Common myeloid progenitor, CD34-positive (primary cell): ENCODE measurements at regions not wholly inside any gene's neighbourhood (a gene's known extent, or its start where the extent isn't known, plus 50 kb on each side); places are given as distances from the start of the nearest gene placed in this dataset.

Experiments used
- CTCF ChIA-PET: fragments of 350-600 bp; sonication (Branson Sonifier 250); formaldehyde crosslinking; loops from one replicate; lab custom pipeline; 2021; ENCODE audit warnings: antibody characterized with exemption; lab: Charles Lee
- POLR2A ChIA-PET: fragments of 350-600 bp; sonication (Branson Sonifier 250); formaldehyde crosslinking; loops from one replicate; lab custom pipeline; 2021; ENCODE audit warnings: antibody characterized with exemption; lab: Charles Lee
- DNase-seq, 3 donors: peaks; one replicate each; pipeline versions ENCODE4 v3.0.0 to v3.0.0-alpha.2; 2013
- H3K27ac ChIP-seq, 2 experiments: 1 replicate in 1 of 2; 2 replicates in 1 of 2; pipeline ENCODE4 v1.7.0; 2013; ENCODE audit warnings: inconsistent platforms in 2 of 2, low read length in 2 of 2, mild to moderate bottlenecking in 2 of 2, low read depth in 1 of 2, moderate library complexity in 1 of 2; ENCODE audit not compliant: severe bottlenecking in 2 of 2, insufficient read depth in 1 of 2, poor library complexity in 1 of 2
- H3K27me3 ChIP-seq, 5 experiments: replicated peaks in 2 of 5; 1 replicate in 3 of 5; 2 replicates in 2 of 5; pipeline versions ENCODE4 v1.6.1 to v1.7.0; 2013; ENCODE audit warnings: low read length in 4 of 5, mild to moderate bottlenecking in 2 of 5, moderate library complexity in 2 of 5, inconsistent platforms in 1 of 5; ENCODE audit not compliant: insufficient read depth in 5 of 5, control insufficient read depth in 4 of 5
- H3K36me3 ChIP-seq, 4 experiments: 1 replicate in 2 of 4; 2 replicates in 2 of 4; pipeline versions ENCODE4 v1.6.1 to v1.7.0; 2013; ENCODE audit warnings: low read length in 3 of 4, control low read depth in 1 of 4, mild to moderate bottlenecking in 1 of 4; ENCODE audit not compliant: control insufficient read depth in 4 of 4, insufficient read depth in 4 of 4
- H3K4me1 ChIP-seq, 4 experiments: 1 replicate in 3 of 4; 2 replicates in 1 of 4; pipeline versions ENCODE4 v1.6.1 to v1.7.1; 2013; ENCODE audit warnings: low read length in 3 of 4, mild to moderate bottlenecking in 3 of 4, control low read depth in 1 of 4, inconsistent platforms in 1 of 4, moderate library complexity in 1 of 4; ENCODE audit not compliant: control insufficient read depth in 4 of 4, insufficient read depth in 4 of 4; ENCODE audit errors: control extremely low read depth in 1 of 4
- H3K4me3 ChIP-seq, 7 experiments: 1 replicate in 4 of 7; 2 replicates in 3 of 7; pipeline versions ENCODE4 v1.5.1 to v1.7.0; 2013; ENCODE audit warnings: mild to moderate bottlenecking in 7 of 7, low read length in 6 of 7, moderate library complexity in 6 of 7, inconsistent platforms in 2 of 7, low read depth in 2 of 7, control low read depth in 1 of 7; ENCODE audit not compliant: insufficient read depth in 4 of 7, control insufficient read depth in 1 of 7; ENCODE audit errors: extremely low read depth in 1 of 7
- H3K9me3 ChIP-seq, 5 experiments: 1 replicate in 4 of 5; 2 replicates in 1 of 5; pipeline versions ENCODE4 v1.6.1 to v1.7.1; 2013; ENCODE audit warnings: low read length in 4 of 5, mild to moderate bottlenecking in 2 of 5, inconsistent platforms in 1 of 5, low read depth in 1 of 5, moderate library complexity in 1 of 5; ENCODE audit not compliant: control insufficient read depth in 4 of 5, insufficient read depth in 2 of 5; ENCODE audit errors: control extremely low read depth in 1 of 5
- WGBS: methylation state at CpG from one replicate; pipeline ENCODE4 v1.1.5; 2013; ENCODE audit not compliant: insufficient coverage; 5-methylcytosine and 5-hydroxymethylcytosine counted together

DNA sequence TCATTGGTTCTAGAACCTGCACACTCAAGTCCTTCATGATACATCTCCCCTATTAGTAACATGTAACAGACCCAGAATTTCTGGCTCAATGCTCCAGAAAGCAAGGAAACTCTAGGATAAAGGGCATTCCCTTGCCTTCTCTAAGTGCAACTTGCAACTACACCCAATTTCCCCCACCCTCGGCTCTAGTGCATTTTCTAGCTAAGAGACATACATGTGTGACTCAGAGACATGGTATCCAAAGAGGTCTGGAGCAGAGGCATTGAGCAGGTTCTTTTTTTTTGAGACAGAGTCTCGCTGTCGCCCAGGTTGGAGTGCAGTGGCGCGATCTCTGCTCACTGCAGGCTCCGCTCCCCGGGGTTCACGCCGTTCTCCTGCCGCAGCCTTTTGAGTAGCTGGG is 132.9 kb downstream of the ZC3H11B start:
- no peak for DNase-seq
- Histone ChIP-seq H3K27ac (no peak overlapping the region), H3K36me3 (no peaks in the 10 kb centered on the region), H3K27me3 (no peaks in the 10 kb centered on the region), H3K4me1 (no peaks in the 10 kb centered on the region), H3K9me3 (no peaks in the 10 kb centered on the region), H3K4me3 (no peak overlapping the region)
- CTCF ChIA-PET, result no interaction called here
- WGBS, result no CpG with 5 or more reads among the region's 10 CpGs
- POLR2A ChIA-PET, result no interaction called here

DNA sequence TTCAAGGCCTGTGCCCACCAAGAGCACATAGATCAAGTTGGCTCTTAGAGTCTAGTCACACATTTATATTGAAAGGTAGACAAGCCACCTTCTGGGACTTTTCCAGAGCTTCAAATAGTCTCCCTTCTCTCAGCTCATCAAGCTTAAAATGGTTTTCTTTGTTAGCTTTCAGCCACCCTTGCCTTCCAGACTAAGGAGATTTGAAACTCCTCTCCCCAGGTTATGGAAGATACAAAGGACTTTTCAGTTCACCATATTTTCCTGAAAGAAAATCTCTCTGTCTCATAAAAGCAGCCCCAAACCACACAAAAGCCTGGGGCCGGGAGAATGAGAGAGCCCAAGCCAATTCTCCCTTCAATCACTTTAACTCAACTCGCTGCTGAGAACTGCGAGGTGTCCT is 134.1 kb downstream of the ZC3H11B start:
- Histone ChIP-seq H3K36me3 (no peaks in the 10 kb centered on the region), H3K4me1 (no peaks in the 10 kb centered on the region), H3K27ac (no peak overlapping the region), H3K4me3 (no peak overlapping the region), H3K27me3 (no peaks in the 10 kb centered on the region), H3K9me3 (no peaks in the 10 kb centered on the region)
- no CpG with 5 or more reads among the region's 3 CpGs for WGBS
- ChIA-PET CTCF (no interaction called here), POLR2A (no interaction called here)
- DNase-seq, result no peak

DNA sequence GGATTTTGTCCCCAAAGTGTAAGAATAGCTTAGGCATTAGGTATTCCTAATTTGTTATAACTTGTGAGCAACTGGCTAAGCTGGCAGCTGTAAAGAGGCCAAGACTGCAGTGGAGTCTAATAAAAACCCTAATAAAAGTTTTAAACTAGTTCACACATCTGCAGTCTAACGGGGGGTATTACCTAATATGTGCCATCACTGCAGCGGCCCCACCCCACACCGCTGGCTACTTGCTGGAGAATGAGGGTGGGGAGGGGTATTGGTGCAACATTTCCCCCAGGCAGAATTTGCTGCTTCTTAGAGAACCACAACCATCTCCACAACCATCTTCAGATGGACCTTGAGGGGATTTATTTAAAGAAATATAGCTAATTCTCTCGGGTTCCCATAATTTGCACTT is 135.0 kb downstream of the ZC3H11B start:
- H3K27me3 ChIP-seq, result no peaks in the 10 kb centered on the region
- DNase-seq, result no peak
- CTCF ChIA-PET, result no interaction called here
- no peaks in the 10 kb centered on the region for H3K9me3 ChIP-seq
- no CpG with 5 or more reads among the region's 4 CpGs for WGBS
- no peaks in the 10 kb centered on the region for H3K4me1 ChIP-seq
- no peak overlapping the region for H3K4me3 ChIP-seq
- H3K27ac ChIP-seq, result no peak overlapping the region
- POLR2A ChIA-PET, result no interaction called here
- no peaks in the 10 kb centered on the region for H3K36me3 ChIP-seq

DNA sequence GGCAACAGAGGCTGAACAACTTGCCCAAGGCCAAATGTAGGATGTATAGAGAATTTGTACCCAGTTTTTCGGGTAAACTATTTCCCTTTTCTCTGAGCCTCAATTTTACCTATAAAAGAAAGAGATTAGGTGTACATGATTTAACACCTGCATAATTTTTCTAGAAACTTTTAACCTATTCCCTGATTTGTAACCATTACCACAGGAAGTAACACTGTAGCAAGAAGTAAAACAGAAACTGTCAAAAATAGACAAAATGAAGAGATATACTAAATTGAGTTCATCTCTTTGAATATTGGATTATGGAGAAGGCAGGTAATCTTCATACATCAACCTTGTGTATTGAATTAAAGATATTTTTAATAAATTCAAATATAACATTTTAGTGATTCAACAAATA is 136.2 kb downstream of the ZC3H11B start:
- WGBS, result no CpG with 5 or more reads among the region's 1 CpG
- H3K36me3 ChIP-seq, result no peaks in the 10 kb centered on the region
- POLR2A ChIA-PET, result no interaction called here
- no peaks in the 10 kb centered on the region for H3K27me3 ChIP-seq
- CTCF ChIA-PET, result no interaction called here
- no peaks in the 10 kb centered on the region for H3K4me1 ChIP-seq
- DNase-seq, result no peak
- H3K27ac ChIP-seq, result no peak overlapping the region
- no peak overlapping the region for H3K4me3 ChIP-seq
- no peaks in the 10 kb centered on the region for H3K9me3 ChIP-seq

DNA sequence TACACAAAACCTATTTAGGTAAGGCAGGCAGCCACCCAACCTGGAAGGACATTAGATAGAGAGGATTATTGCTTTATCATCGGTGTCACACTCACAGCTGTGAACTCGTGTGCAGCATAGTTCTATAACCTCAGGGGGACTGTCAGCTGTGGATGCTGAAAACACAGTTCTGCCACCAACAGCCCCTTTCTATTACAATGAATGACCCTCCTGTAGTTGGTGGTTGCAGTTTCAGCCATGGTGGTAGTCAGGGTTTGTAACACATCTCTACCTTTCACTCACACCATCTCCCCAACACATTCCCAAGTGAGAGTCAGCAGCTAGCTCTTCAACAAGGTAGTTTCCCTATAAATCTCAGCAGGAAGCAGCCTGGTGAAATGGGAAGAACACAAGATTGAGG is 136.8 kb downstream of the ZC3H11B start:
- POLR2A ChIA-PET, result interaction anchor here (0.6 kb wide), 1 partner anchor 836 kb away, joined by 3 read pairs; no protein-coding TSS in a partner anchor
- H3K36me3 ChIP-seq, result no peaks in the 10 kb centered on the region
- H3K27me3 ChIP-seq, result no peaks in the 10 kb centered on the region
- no peak for DNase-seq
- H3K4me1 ChIP-seq, result no peaks in the 10 kb centered on the region
- H3K4me3 ChIP-seq, result no peak overlapping the region
- no peaks in the 10 kb centered on the region for H3K9me3 ChIP-seq
- WGBS, result 54% methylated on average over 2 of the region's 2 CpGs
- CTCF ChIA-PET, result no interaction called here
- no peak overlapping the region for H3K27ac ChIP-seq

DNA sequence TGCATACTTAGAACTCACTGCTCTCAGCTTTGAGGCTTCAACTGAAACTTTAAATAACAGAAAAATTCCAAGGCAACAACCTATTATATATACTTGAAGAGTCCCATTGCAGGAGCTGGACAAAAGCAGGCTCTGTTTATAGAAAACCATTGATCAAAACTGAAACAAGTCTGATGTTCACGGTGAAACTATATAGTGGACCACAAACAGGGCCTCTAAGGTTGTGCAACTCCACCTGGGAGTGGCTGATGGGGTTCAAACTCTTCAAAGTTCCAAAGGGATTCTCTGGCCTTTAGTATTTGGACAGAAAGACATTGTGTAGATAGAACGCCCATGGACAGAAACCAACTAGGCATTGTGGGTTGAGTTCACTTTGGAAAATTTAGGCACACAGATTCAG is 140.3 kb downstream of the ZC3H11B start:
- WGBS, result 89% methylated on average over 2 of the region's 2 CpGs
- Histone ChIP-seq H3K27ac (no peak overlapping the region), H3K27me3 (no peaks in the 10 kb centered on the region), H3K36me3 (no peaks in the 10 kb centered on the region), H3K4me3 (no peak overlapping the region), H3K4me1 (no peaks in the 10 kb centered on the region), H3K9me3 (no peaks in the 10 kb centered on the region)
- ChIA-PET CTCF (no interaction called here), POLR2A (no interaction called here)
- DNase-seq, result no peak

DNA sequence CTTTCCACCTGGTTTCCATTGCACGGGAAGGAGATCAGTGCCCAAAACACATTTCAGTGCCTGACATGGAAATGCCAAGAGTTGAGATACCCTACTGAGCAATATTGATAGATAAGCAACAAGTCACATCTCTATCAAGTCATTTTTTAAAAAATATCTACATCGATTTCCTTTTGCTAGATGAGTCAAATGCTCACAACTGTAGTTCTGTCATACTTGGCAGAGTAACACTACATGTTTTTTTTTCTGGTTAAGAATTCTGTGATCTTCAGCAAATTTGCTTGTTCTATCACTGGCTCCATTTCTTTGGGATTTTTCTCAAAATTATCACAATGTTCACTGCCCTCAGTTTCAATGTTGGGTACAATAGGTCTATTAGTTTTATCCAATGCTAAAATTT is 145.4 kb downstream of the ZC3H11B start:
- Histone ChIP-seq H3K4me3 (no peak overlapping the region), H3K4me1 (no peaks in the 10 kb centered on the region), H3K27ac (no peak overlapping the region), H3K9me3 (no peaks in the 10 kb centered on the region), H3K36me3 (no peaks in the 10 kb centered on the region), H3K27me3 (no peaks in the 10 kb centered on the region)
- CTCF ChIA-PET, result interaction anchor here (1.2 kb wide), 1 partner anchor 14 kb away, joined by 3 read pairs; no protein-coding TSS in a partner anchor
- 90% methylated on average over 2 of the region's 2 CpGs for WGBS
- DNase-seq, result no peak
- POLR2A ChIA-PET, result no interaction called here
